Right lobe of liver (tissue), 6 donors: ENCODE measurements at regions not wholly inside any gene's neighbourhood (a gene's known extent, or its start where the extent isn't known, plus 50 kb on each side); places are given as distances from the start of the nearest gene placed in this dataset.
"Not testable (repeated sequence)": the region's sequence is repeated elsewhere in the genome, so short reads cannot be mapped to it uniquely, and the experiment has no call there.

Source experiments
- ATAC-seq, 4 donors: fragments of 200-7000 bp; cut with Tn5 transposase; one replicate each; pipeline ENCODE4 v1.9.1; 2020; ENCODE audit warnings: mild to moderate bottlenecking in 4 of 4, moderate library complexity in 4 of 4
- DNase-seq, 3 donors: peaks; one replicate each; pipeline ENCODE4 v3.0.0-alpha.2; 2020
- H3K27ac ChIP-seq, 3 donors: fragments of 200-600 bp; one replicate each; pipeline ENCODE4 v1.8.0; 2022
- H3K27me3 ChIP-seq, 2 donors: fragments of 200-600 bp; one replicate each; pipeline ENCODE4 v1.8.0; 2022
- H3K36me3 ChIP-seq, 4 donors: fragments of 200-600 bp; sonication (generic) in 1 of 4; one replicate each; pipeline versions ENCODE4 v1.5.1 to v1.8.0; 2017 to 2022; ENCODE audit warnings: control low read depth in 1 of 4
- H3K4me1 ChIP-seq, 4 donors: fragments of 200-600 bp; sonication (generic) in 1 of 4; one replicate each; pipeline versions ENCODE4 v1.5.1 to v1.8.0; 2017 to 2022; ENCODE audit warnings: control low read depth in 1 of 4
- H3K4me3 ChIP-seq, 3 donors: fragments of 200-600 bp; one replicate each; pipeline ENCODE4 v1.8.0; 2022
- H3K9me3 ChIP-seq, 4 donors: fragments of 200-600 bp; sonication (generic) in 1 of 4; one replicate each; pipeline versions ENCODE4 v1.5.1 to v1.8.0; 2017 to 2022; ENCODE audit warnings: control low read depth in 1 of 4
- POLR2A ChIP-seq: fragments of 450-650 bp; IDR thresholded peaks from one replicate; pipeline ENCODE4 v1.6.1; 2017; ENCODE audit warnings: antibody characterized with exemption, mild to moderate bottlenecking
- WGBS: methylation state at CpG from one replicate; pipeline ENCODE4 v1.1.6; 2018; ENCODE audit warnings: low coverage, low lambda C conversion rate; ENCODE audit not compliant: insufficient coverage; ENCODE audit errors: missing lambda C conversion rate; 5-methylcytosine and 5-hydroxymethylcytosine counted together
- intact Hi-C, 2 donors: fragments of 100-400 bp; cut with DNase I; formaldehyde crosslinking; loops; one replicate each; pipeline versions ENCODE4 v1.11.2 to v1.14.1; 2022
- TF ChIP-seq, protein P1 (sequence below), 4 donors: fragments of 200-600 bp in 3 of 4; fragments of 450-650 bp in 1 of 4; IDR thresholded peaks; one replicate each; pipeline versions ENCODE4 v1.5.1 to v1.8.0; 2016 to 2022; ENCODE audit warnings: antibody characterized with exemption in 4 of 4, mild to moderate bottlenecking in 2 of 4
- donor health status: DM: no; HTN: yes; CAD: no.
- donor health status: DM: no; HTN: no; CAD: no.
- donor health status: DM: no; HTN: no; CAD: no.
- donor health status: DM: no; HTN: yes; CAD: no.
- donor health status: DM: no; HTN: yes; CAD: no.

DNA sequence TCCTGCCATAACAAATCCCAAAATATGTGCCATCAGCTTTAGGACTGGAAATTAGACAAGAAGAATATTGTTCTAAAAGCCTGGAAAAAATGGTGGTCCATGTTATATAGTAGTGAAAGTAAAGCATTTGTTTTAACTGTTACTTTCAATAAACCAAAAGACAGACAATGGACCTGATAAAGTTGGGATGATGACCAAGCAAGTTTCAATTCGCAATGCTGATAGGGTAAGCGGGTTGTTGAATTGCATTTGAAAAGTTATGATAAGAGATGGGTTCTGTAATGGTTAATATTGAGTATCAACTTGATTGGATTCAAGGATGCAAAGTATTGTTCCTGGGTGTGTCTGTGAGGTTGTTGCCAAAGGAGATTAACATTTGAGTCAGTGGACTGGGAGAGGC, 131.9 kb upstream of the ZC3H12C start:
- WGBS, result 71% methylated on average over 2 of the region's 2 CpGs
- DNase-seq, result no peak
- Histone ChIP-seq H3K4me3 (no peak overlapping the region), H3K36me3 (no peaks in the 10 kb centered on the region), H3K27ac (no peak overlapping the region), H3K9me3 (no peaks in the 10 kb centered on the region), H3K27me3 (no peaks in the 10 kb centered on the region), H3K4me1 (no peaks in the 10 kb centered on the region)
- ATAC-seq, result no peak
- TF ChIP-seq POLR2A, result no peak
- TF ChIP-seq, protein P1, sequence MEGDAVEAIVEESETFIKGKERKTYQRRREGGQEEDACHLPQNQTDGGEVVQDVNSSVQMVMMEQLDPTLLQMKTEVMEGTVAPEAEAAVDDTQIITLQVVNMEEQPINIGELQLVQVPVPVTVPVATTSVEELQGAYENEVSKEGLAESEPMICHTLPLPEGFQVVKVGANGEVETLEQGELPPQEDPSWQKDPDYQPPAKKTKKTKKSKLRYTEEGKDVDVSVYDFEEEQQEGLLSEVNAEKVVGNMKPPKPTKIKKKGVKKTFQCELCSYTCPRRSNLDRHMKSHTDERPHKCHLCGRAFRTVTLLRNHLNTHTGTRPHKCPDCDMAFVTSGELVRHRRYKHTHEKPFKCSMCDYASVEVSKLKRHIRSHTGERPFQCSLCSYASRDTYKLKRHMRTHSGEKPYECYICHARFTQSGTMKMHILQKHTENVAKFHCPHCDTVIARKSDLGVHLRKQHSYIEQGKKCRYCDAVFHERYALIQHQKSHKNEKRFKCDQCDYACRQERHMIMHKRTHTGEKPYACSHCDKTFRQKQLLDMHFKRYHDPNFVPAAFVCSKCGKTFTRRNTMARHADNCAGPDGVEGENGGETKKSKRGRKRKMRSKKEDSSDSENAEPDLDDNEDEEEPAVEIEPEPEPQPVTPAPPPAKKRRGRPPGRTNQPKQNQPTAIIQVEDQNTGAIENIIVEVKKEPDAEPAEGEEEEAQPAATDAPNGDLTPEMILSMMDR (IDR thresholded peaks at IDR 0.05), result no peak
- intact Hi-C loops, result loop anchor here in 1 of 2 donors (10.0 kb wide), 1 partner anchor 224 kb away; no protein-coding TSS in a partner anchor

- H3K9me3 ChIP-seq, result no peaks in the 10 kb centered on the region
- intact Hi-C loops, result loop anchor here in 1 of 2 donors (10.0 kb wide), 1 partner anchor 222 kb away; no protein-coding TSS in a partner anchor
- ATAC-seq, result no peak
- DNase-seq, result no peak
- no peak overlapping the region for H3K27ac ChIP-seq
- no peak overlapping the region for H3K4me3 ChIP-seq
- WGBS, result 90% methylated on average over 1 of the region's 1 CpG
- H3K27me3 ChIP-seq, result no peaks in the 10 kb centered on the region
- TF ChIP-seq, protein P1 (IDR thresholded peaks at IDR 0.05), result no peak
- no peak for TF ChIP-seq POLR2A
- no peaks in the 10 kb centered on the region for H3K36me3 ChIP-seq
- H3K4me1 ChIP-seq, result no peaks in the 10 kb centered on the region
Measured at GRCh38 chr11:109963101-109963500, 130.1 kb upstream of the ZC3H12C start.

DNA sequence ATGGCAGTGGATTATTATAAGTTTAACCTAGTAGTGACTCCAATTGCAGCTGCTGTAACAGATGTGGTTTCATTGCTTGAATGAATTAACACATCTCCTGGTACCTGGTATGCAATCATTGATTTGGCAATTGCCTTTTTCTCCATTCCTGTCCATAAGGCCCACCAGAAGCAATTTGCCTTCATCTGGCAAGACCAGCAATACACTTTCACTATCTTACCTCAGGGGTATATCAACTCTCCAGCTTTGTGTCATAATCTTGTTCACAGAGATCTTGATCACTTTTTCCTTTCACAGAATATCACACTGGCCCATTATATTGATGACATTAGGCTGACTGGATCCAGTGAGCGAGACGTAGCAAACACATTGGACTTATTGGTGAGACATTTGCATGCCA, 128.7 kb upstream of the ZC3H12C start:
- Histone ChIP-seq H3K9me3 (no peaks in the 10 kb centered on the region), H3K4me1 (no peaks in the 10 kb centered on the region), H3K27me3 (no peaks in the 10 kb centered on the region), H3K27ac (no peak overlapping the region), H3K36me3 (no peaks in the 10 kb centered on the region), H3K4me3 (no peak overlapping the region)
- intact Hi-C loops, result loop anchor here in 1 of 2 donors (10.0 kb wide), 1 partner anchor 220 kb away; no protein-coding TSS in a partner anchor
- TF ChIP-seq, protein P1 (IDR thresholded peaks at IDR 0.05), result no peak
- DNase-seq (no peak), ATAC-seq (no peak)
- 83% methylated on average over 2 of the region's 2 CpGs for WGBS

DNA sequence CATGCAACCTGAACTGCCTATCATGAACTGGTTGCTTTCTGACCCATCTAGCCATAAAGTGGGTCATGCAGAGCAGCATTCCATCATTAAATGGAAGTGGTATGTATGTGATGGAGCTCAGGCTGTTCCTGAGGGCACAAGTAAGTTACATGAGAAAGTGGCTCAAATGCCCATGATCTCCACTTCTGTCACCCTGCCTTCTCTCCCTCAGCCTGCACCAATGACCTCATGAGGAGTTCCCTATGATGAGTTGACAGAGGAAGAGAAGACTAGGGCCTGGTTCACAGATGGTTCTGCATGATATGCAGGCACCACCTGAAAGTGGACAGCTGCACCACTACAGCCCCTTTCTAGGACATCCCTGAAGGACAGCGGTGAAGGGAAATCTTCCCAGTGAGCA, 127.7 kb upstream of the ZC3H12C start:
- WGBS, result 100% methylated on average over 1 of the region's 1 CpG
- H3K27me3 ChIP-seq, H3K9me3 ChIP-seq, H3K36me3 ChIP-seq, DNase-seq, H3K27ac ChIP-seq, H3K4me3 ChIP-seq, ATAC-seq, H3K4me1 ChIP-seq: not testable (repeated sequence)
- intact Hi-C loops, result loop anchor here in 1 of 2 donors (10.0 kb wide), 1 partner anchor 219 kb away; no protein-coding TSS in a partner anchor

GRCh38 chr11:109965926-109966325, 127.3 kb upstream of the ZC3H12C start:
- WGBS, result 63% methylated on average over 2 of the region's 2 CpGs
- DNase-seq, H3K27ac ChIP-seq, ATAC-seq, H3K4me1 ChIP-seq, H3K9me3 ChIP-seq, H3K4me3 ChIP-seq, H3K27me3 ChIP-seq, H3K36me3 ChIP-seq: not testable (repeated sequence)
- intact Hi-C loops, result loop anchor here in 1 of 2 donors (10.0 kb wide), 1 partner anchor 219 kb away; no protein-coding TSS in a partner anchor

DNA sequence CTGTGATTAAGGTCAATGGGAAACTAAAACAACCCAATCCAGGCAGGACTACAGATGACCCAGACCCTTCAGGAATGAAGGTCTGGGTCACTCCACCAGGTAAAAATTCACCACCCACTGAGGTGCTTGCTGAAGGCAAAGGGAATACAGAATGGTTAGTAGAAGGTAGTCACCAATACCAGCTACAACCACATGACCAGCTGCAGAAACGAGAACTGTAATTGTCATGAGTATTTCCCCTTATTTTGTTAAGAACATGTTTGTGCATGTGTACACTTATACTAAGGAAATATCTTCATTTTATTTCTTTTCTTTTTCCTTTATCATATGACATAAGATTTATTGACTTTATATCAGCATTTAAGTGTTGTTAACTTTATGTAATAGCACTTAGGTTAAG, 126.1 kb upstream of the ZC3H12C start:
- H3K4me3 ChIP-seq, H3K9me3 ChIP-seq, ATAC-seq, DNase-seq, H3K4me1 ChIP-seq, H3K27me3 ChIP-seq, H3K36me3 ChIP-seq, H3K27ac ChIP-seq: not testable (repeated sequence)
- 67% methylated on average over 1 of the region's 1 CpG for WGBS
- intact Hi-C loops, result loop anchor here in 1 of 2 donors (10.0 kb wide), 1 partner anchor 218 kb away; no protein-coding TSS in a partner anchor
